Type B pancreatic cell (in vitro differentiated cells): ENCODE measurements at regions not wholly inside any gene's neighbourhood (a gene's known extent, or its start where the extent isn't known, plus 50 kb on each side); places are given as distances from the start of the nearest gene placed in this dataset.

Experiments
- DNase-seq: peaks from one replicate; pipeline ENCODE4 v3.0.0; 2021; ENCODE audit warnings: mixed read lengths; ENCODE audit not compliant: unreplicated experiment; ENCODE audit errors: extremely low spot score
- H3K27ac Mint-ChIP-seq: 2 replicates; pipeline ENCODE4 v1.8.0; 2021; ENCODE audit warnings: mild to moderate bottlenecking, mixed read lengths
- H3K27me3 Mint-ChIP-seq: 2 replicates; pipeline ENCODE4 v1.8.0; 2021; ENCODE audit warnings: mixed read lengths
- H3K36me3 Mint-ChIP-seq: 2 replicates; pipeline ENCODE4 v1.8.0; 2021; ENCODE audit warnings: mixed read lengths
- H3K4me1 Mint-ChIP-seq: one replicate; pipeline ENCODE4 v1.8.0; 2021; ENCODE audit warnings: mixed read lengths; ENCODE audit not compliant: unreplicated experiment
- H3K4me3 Mint-ChIP-seq: 2 replicates; pipeline ENCODE4 v1.8.0; 2021; ENCODE audit warnings: mild to moderate bottlenecking, mixed read lengths
- H3K9me3 Mint-ChIP-seq: 2 replicates; pipeline ENCODE4 v1.8.0; 2021; ENCODE audit warnings: mixed read lengths
- TF ChIP-seq, protein P1 (sequence below): fragments of 200-600 bp; sonication (generic); conservative IDR thresholded peaks from 2 replicates; pipeline ENCODE4 v1.5.0; 2021; ENCODE audit warnings: antibody characterized with exemption, mild to moderate bottlenecking

DNA sequence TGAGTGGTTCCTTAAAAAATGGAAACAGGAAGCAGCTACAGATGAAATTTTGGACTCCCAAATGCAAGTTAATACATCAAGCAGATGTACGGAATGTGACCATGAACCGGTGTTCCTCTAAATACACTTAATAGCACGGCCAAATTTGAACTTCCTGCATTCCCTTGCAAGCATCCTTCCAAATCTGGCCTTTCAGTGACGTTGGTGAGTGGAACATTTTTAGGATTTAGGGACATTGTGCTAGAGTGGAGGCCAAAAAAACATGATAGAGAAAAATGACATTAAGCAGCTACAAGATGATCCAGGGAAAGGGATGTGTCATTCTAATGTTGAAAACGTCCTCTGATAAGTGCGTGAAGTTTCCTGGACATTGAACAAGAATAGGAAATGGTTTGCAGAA, 62.1 kb downstream of the CTAGE1 start:
- DNase-seq, result no peak
- Mint-ChIP-seq H3K4me3 (no peak overlapping the region), H3K36me3 (no peaks in the 10 kb centered on the region), H3K27ac (no peak overlapping the region), H3K27me3 (peaks cover 40% of the 10 kb centered on the region), H3K4me1 (peaks cover 6% of the 10 kb centered on the region), H3K9me3 (peaks cover 6% of the 10 kb centered on the region)
- TF ChIP-seq, protein P1, sequence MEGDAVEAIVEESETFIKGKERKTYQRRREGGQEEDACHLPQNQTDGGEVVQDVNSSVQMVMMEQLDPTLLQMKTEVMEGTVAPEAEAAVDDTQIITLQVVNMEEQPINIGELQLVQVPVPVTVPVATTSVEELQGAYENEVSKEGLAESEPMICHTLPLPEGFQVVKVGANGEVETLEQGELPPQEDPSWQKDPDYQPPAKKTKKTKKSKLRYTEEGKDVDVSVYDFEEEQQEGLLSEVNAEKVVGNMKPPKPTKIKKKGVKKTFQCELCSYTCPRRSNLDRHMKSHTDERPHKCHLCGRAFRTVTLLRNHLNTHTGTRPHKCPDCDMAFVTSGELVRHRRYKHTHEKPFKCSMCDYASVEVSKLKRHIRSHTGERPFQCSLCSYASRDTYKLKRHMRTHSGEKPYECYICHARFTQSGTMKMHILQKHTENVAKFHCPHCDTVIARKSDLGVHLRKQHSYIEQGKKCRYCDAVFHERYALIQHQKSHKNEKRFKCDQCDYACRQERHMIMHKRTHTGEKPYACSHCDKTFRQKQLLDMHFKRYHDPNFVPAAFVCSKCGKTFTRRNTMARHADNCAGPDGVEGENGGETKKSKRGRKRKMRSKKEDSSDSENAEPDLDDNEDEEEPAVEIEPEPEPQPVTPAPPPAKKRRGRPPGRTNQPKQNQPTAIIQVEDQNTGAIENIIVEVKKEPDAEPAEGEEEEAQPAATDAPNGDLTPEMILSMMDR, result no peak

DNA sequence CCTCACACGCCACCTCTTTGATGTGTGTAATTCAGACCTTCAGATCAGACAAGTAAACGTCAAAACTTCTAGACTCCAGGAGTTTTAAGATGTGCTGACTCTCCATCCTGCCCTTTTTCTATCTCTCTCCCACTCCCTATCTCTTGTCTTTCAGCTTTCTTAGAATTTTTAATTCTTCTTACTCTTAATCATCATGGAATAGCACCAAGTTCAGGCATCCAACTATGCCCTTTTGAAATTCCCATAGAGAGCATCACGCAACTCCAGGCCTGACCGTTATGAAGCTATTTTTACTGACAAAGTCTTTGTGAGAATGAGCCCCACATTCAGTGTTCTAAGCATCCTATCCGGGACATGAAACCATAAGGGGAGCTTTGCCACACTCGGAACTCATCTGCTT, 62.6 kb downstream of the CTAGE1 start:
- H3K4me3 Mint-ChIP-seq, result no peak overlapping the region
- peaks cover 6% of the 10 kb centered on the region for H3K9me3 Mint-ChIP-seq
- H3K27ac Mint-ChIP-seq, result no peak overlapping the region
- peaks cover 44% of the 10 kb centered on the region for H3K27me3 Mint-ChIP-seq
- DNase-seq, result no peak
- TF ChIP-seq, protein P1, result no peak
- H3K36me3 Mint-ChIP-seq, result no peaks in the 10 kb centered on the region
- H3K4me1 Mint-ChIP-seq, result peaks cover 12% of the 10 kb centered on the region

DNA sequence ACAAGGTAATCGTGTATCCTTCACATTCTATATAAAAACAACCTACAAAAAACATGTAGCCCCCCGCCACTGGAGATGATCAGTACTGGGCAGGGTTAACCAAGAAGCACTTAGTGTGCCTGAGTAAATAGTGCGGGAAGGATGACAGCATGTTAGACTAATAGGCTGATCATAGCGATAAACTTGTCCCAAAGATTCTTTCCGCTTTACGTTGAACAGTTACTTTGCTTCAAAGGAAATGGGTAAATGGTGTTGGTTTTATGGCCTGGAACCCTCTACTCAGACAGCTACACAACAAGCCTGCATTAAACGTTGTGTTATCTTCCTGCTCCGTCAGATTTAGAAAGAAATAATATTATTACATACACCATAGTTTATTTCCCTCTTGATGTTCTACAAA, 67.7 kb downstream of the CTAGE1 start:
- H3K36me3 Mint-ChIP-seq, result no peaks in the 10 kb centered on the region
- peaks cover 6% of the 10 kb centered on the region for H3K9me3 Mint-ChIP-seq
- H3K4me1 Mint-ChIP-seq, result peaks cover 48% of the 10 kb centered on the region
- peaks cover 69% of the 10 kb centered on the region for H3K27me3 Mint-ChIP-seq
- H3K4me3 Mint-ChIP-seq, result peak overlapping the region; percentile 87
- H3K27ac Mint-ChIP-seq, result peak overlapping the region; percentile 89
- TF ChIP-seq, protein P1, result no peak
- no peak for DNase-seq

DNA sequence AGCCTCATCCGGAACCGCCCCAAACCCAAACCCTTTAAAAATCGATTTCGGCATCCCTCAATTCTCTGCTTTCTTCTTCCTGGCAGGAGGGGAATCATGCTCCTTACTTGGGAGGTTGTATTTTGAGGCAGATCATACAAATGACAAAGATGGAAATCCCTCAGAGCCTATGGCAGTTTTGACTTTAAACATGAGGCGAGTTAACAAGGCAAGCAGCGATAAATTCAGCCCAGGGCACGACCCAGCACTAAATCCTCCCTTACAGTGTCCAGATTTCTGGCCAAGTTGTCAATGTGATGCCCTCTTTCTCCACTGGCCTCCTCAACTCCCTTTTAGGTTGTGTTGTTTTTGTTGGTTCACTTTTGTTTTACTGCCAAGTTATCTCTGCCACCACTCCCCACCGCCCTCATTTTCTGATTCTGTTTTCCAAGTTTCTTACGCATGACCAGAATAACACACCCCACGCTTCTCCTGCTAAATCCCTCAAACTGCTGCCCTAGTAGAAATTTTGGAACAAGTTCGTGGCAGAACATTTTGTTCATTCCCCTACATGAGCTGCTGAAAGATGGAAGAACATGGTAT, 68.3 kb downstream of the CTAGE1 start:
- Mint-ChIP-seq H3K27ac (peak overlapping the region; percentile 89), H3K4me1 (peaks cover 48% of the 10 kb centered on the region), H3K9me3 (peaks cover 6% of the 10 kb centered on the region), H3K27me3 (peaks cover 69% of the 10 kb centered on the region), H3K4me3 (peak overlapping the region; percentile 87), H3K36me3 (no peaks in the 10 kb centered on the region)
- DNase-seq, result no peak
- TF ChIP-seq, protein P1, result no peak

DNA sequence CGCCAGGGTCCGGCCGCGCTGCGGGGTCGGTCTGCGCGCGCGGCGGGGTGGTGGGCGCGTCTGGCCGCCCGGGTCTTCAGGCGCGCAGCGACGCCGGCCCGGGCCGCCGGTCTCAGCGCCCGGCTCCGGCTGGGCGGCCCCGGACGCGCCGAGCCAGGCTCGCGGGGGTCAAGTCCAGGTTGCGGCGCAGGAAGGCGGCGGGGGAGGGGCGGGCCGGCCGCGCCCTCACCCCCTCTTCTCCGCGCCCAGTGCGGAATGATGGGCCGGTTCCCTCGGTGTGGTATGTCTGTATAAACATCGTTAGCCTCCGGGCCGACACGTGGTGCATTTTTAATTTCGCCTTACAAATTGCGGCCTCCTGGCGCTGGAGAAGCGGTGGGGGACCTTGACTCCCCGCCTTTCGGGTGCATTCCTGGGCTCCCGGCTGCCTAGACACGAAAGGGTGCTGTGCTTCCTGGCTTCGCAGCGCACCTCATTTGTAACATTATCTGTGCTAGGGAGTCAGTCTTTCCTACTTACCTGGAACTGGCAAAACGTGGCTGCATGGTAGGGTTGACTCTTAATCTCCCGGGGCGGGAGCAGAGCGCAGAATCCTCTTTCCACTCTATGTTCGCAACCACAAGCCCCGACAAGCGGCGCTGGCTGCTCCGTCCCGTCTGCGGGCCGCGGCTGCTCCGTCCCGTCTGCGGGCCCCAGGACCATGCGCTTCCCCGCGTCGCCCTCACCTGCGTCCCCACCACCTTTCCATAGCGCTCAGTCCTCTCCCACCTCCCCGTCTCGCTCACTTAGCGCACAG, 69.0 kb downstream of the CTAGE1 start:
- Mint-ChIP-seq H3K27ac (peak overlapping the region; percentile 89), H3K9me3 (peaks cover 6% of the 10 kb centered on the region), H3K27me3 (peaks cover 73% of the 10 kb centered on the region), H3K4me3 (peak overlapping the region; percentile 90), H3K36me3 (no peaks in the 10 kb centered on the region), H3K4me1 (peaks cover 48% of the 10 kb centered on the region)
- TF ChIP-seq, protein P1, result no peak
- peak; percentile 73 for DNase-seq
